Cardiac fibroblast (primary cell): ENCODE measurements at regions not wholly inside any gene's neighbourhood (a gene's known extent, or its start where the extent isn't known, plus 50 kb on each side); places are given as distances from the start of the nearest gene placed in this dataset.

ENCODE experiments used
- DNase-seq, 2 donors: peaks; one replicate each; pipeline versions ENCODE4 v3.0.0 to v3.0.0-alpha.2; 2010; ENCODE audit warnings: low read depth in 2 of 2
- H3K4me3 ChIP-seq, 2 donors: replicated peaks in 1 of 2; 1 replicate in 1 of 2; 2 replicates in 1 of 2; pipeline ENCODE4 v1.5.1; 2011; ENCODE audit warnings: low read depth in 2 of 2, low read length in 2 of 2, mild to moderate bottlenecking in 2 of 2, moderate library complexity in 1 of 2
- CTCF ChIP-seq: IDR thresholded peaks from one replicate; pipeline ENCODE4 v1.5.1; 2011; ENCODE audit warnings: low read depth, mild to moderate bottlenecking, low read length, inconsistent platforms

GRCh38 chr9:81468084-81468595, 221.2 kb downstream of the TLE1 start:
- no peak for TF ChIP-seq CTCF
- H3K4me3 ChIP-seq: no peak overlapping the region
- DNase-seq: no peak

- no peak for TF ChIP-seq CTCF
- no peak overlapping the region for H3K4me3 ChIP-seq
- DNase-seq: no peak
These were observed 222.4 kb downstream of the TLE1 start for GRCh38 chr9:81466981-81467380.

- peak; percentile 19 to 35 for DNase-seq
- no peak overlapping the region for H3K4me3 ChIP-seq
- TF ChIP-seq CTCF: no peak
These were observed 223.8 kb downstream of the TLE1 start for GRCh38 chr9:81465468-81466011.

- DNase-seq: peak in 1 of 2 donors; percentile 16
- H3K4me3 ChIP-seq: no peak overlapping the region
- TF ChIP-seq CTCF: no peak
These were observed 226.5 kb downstream of the TLE1 start for GRCh38 chr9:81462801-81463200.

GRCh38 chr9:81461196-81461595, 228.2 kb downstream of the TLE1 start:
- TF ChIP-seq CTCF: no peak
- H3K4me3 ChIP-seq: no peak overlapping the region
- DNase-seq: peak in 1 of 2 donors; percentile 30

- no peak for DNase-seq
- TF ChIP-seq CTCF: no peak
- H3K4me3 ChIP-seq: no peak overlapping the region
These were observed 228.7 kb downstream of the TLE1 start for GRCh38 chr9:81460693-81461092.

DNA sequence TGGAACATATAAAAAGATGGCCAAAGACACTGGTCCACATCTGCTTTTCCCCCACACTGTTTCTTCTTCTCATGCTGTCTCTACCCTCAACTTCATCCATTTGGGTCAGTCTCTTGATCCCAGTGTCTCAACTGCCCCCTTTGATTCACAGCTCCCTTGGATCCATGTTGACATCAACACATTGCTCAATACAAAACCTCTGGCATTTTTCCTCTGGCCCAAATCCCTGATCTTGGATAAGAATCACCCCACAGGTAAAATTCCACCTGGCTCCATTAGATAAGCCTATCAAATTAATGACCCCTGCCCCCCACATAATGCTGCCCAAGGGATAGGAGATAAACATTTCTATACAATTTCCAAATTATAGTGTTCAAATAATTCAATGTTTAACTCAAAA, 229.8 kb downstream of the TLE1 start:
- no peak for DNase-seq
- TF ChIP-seq CTCF: no peak
- no peak overlapping the region for H3K4me3 ChIP-seq
